Endothelial cell of umbilical vein (primary cell): ENCODE measurements at regions not wholly inside any gene's neighbourhood (a gene's known extent, or its start where the extent isn't known, plus 50 kb on each side); places are given as distances from the start of the nearest gene placed in this dataset.

Source experiments
- BruUV-seq: library from RNA; stranded (reverse); fragments of 400-500 nt; replicated peaks from 2 replicates; lab custom pipeline; 2021; lab: Mats Ljungman, UMichigan
- CTCF ChIA-PET: fragments of 300-600, 350-600 bp; sonication (Branson Sonifier 250); formaldehyde crosslinking; loops from one replicate; lab custom pipeline; 2021; ENCODE audit warnings: antibody characterized with exemption, inconsistent platforms; lab: Charles Lee
- POLR2A ChIA-PET: fragments of 300-600, 350-600 bp; sonication (Branson Sonifier 250); formaldehyde crosslinking; loops from one replicate; lab custom pipeline; 2021; ENCODE audit warnings: antibody characterized with exemption, inconsistent platforms; lab: Charles Lee
- DNase-seq: peaks from one replicate; pipeline ENCODE4 v3.0.0-alpha.2; 2011; ENCODE audit warnings: low read depth, low spot score
- FAIRE-seq: peaks from 2 replicates; lab custom pipeline; 2011; peaks lifted over from hg19 to GRCh38; lab: Jason Lieb, UNC
- H2AFZ ChIP-seq: 2 replicates; pipeline ENCODE4 v1.6.0; 2012; ENCODE audit warnings: low read depth, low read length, control low read depth, inconsistent platforms
- H3K27ac ChIP-seq: 2 replicates; pipeline ENCODE4 v1.5.1; 2011; ENCODE audit warnings: low read depth, mild to moderate bottlenecking, control low read depth, low read length, moderate library complexity; ENCODE audit not compliant: insufficient read depth
- H3K27me3 ChIP-seq, 2 experiments: 2 replicates each; pipeline versions ENCODE4 v1.6.0 to v1.6.1; 2011; ENCODE audit warnings: low read length in 2 of 2, mixed read lengths in 1 of 2; ENCODE audit not compliant: control insufficient read depth in 2 of 2, insufficient read depth in 2 of 2
- H3K36me3 ChIP-seq, 2 experiments: 2 replicates in 1 of 2; 3 replicates in 1 of 2; pipeline ENCODE4 v1.5.1; 2011; ENCODE audit warnings: low read length in 2 of 2, mild to moderate bottlenecking in 1 of 2, moderate library complexity in 1 of 2; ENCODE audit not compliant: control insufficient read depth in 2 of 2, insufficient read depth in 2 of 2; ENCODE audit errors: extremely low read depth in 1 of 2
- H3K4me1 ChIP-seq: 3 replicates; pipeline ENCODE4 v1.5.1; 2011; ENCODE audit warnings: mild to moderate bottlenecking, low read length; ENCODE audit not compliant: control insufficient read depth, insufficient read depth; ENCODE audit errors: extremely low read depth
- H3K4me2 ChIP-seq: 2 replicates; pipeline ENCODE4 v1.6.1; 2011; ENCODE audit warnings: low read length, control low read depth, mixed read lengths; ENCODE audit not compliant: insufficient read depth
- H3K4me3 ChIP-seq, 3 experiments: fragments of 200-600 bp in 1 of 3; sonication (generic), shearing (Covaris generic) in 1 of 3; replicated peaks in 1 of 3; 2 replicates each; pipeline ENCODE4 v1.5.1; 2011 to 2016; ENCODE audit warnings: control low read depth in 3 of 3, low read length in 3 of 3, mild to moderate bottlenecking in 2 of 3, inconsistent platforms in 1 of 3, low read depth in 1 of 3, moderate library complexity in 1 of 3; ENCODE audit not compliant: insufficient read depth in 1 of 3
- H3K79me2 ChIP-seq: 2 replicates; pipeline ENCODE4 v1.6.0; 2012; ENCODE audit warnings: low read length, inconsistent platforms; ENCODE audit not compliant: control insufficient read depth, insufficient read depth
- H3K9ac ChIP-seq: replicated peaks from 2 replicates; pipeline ENCODE3; 2011; ENCODE audit warnings: low read length, control low read depth; ENCODE audit not compliant: insufficient read depth; ENCODE audit errors: extremely low read depth
- H3K9me1 ChIP-seq: replicated peaks from 3 replicates; pipeline ENCODE4 v1.6.0; 2011; ENCODE audit warnings: mild to moderate bottlenecking, low read length; ENCODE audit not compliant: control insufficient read depth, insufficient read depth; ENCODE audit errors: extremely low read depth
- H3K9me3 ChIP-seq: replicated peaks from 2 replicates; pipeline ENCODE4 v1.5.1; 2012; ENCODE audit warnings: low read length, inconsistent platforms; ENCODE audit not compliant: control insufficient read depth, insufficient read depth
- H4K20me1 ChIP-seq: replicated peaks from 2 replicates; pipeline ENCODE3; 2011; ENCODE audit warnings: mild to moderate bottlenecking, low read length; ENCODE audit not compliant: control insufficient read depth, insufficient read depth; ENCODE audit errors: extremely low read depth
- EZH2 ChIP-seq: IDR thresholded peaks from 2 replicates; pipeline ENCODE4 v1.6.1; 2012; ENCODE audit warnings: borderline replicate concordance, low read depth, mild to moderate bottlenecking, moderate library complexity, low read length, inconsistent platforms; ENCODE audit not compliant: severe bottlenecking
- FOS ChIP-seq: IDR thresholded peaks from 2 replicates; pipeline ENCODE4 v1.6.1; 2011; ENCODE audit warnings: mild to moderate bottlenecking, low read length, moderate library complexity, borderline replicate concordance; ENCODE audit not compliant: insufficient read depth
- GATA2 ChIP-seq: IDR thresholded peaks from 2 replicates; pipeline ENCODE4 v1.7.0; 2011; ENCODE audit warnings: low read depth, mild to moderate bottlenecking, moderate library complexity, mixed read lengths, low read length; ENCODE audit not compliant: insufficient read length, insufficient read depth
- JUN ChIP-seq: IDR thresholded peaks from 2 replicates; pipeline ENCODE4 v1.6.1; 2011; ENCODE audit warnings: borderline replicate concordance, low read depth; ENCODE audit not compliant: insufficient read length, insufficient read depth
- MYC ChIP-seq: IDR thresholded peaks from one replicate; pipeline ENCODE4 v1.6.1; 2011; ENCODE audit warnings: mild to moderate bottlenecking, low read depth, low read length
- POLR2A ChIP-seq: IDR thresholded peaks from 2 replicates; pipeline ENCODE4 v1.6.1; 2012; ENCODE audit warnings: low read depth, mild to moderate bottlenecking, control low read depth, low read length
- POLR2AphosphoS5 ChIP-seq: IDR thresholded peaks from 2 replicates; pipeline ENCODE4 v1.6.1; 2012; ENCODE audit warnings: low read depth, mild to moderate bottlenecking, control low read depth, low read length, moderate library complexity; ENCODE audit not compliant: insufficient read depth
- dilution Hi-C: fragments of 300-500 bp; cut with MboI; formaldehyde crosslinking; loops from one replicate; pipeline ENCODE4 v1.15.0; 2019; ENCODE audit warnings: low sequenced_read_pairs; ENCODE audit not compliant: extremely low pct_ligation_motif_present
- intact Hi-C: fragments of 100-400 bp; cut with micrococcal nuclease; formaldehyde crosslinking; loops from one replicate; pipeline ENCODE4 v1.10.0; 2022
- TF ChIP-seq, protein P1 (sequence below), 2 donors: IDR thresholded peaks; 1 replicate in 1 of 2; 2 replicates in 1 of 2; pipeline ENCODE4 v1.5.1; 2011; ENCODE audit warnings: low read length in 2 of 2, mild to moderate bottlenecking in 2 of 2, moderate library complexity in 2 of 2, control low read depth in 1 of 2, inconsistent platforms in 1 of 2, low read depth in 1 of 2; ENCODE audit not compliant: insufficient read depth in 1 of 2; ENCODE audit errors: extremely low read depth in 1 of 2
- TF ChIP-seq, protein P2 (sequence below): IDR thresholded peaks from 2 replicates; pipeline ENCODE4 v1.6.1; 2011; ENCODE audit not compliant: insufficient read depth, insufficient read length

DNA sequence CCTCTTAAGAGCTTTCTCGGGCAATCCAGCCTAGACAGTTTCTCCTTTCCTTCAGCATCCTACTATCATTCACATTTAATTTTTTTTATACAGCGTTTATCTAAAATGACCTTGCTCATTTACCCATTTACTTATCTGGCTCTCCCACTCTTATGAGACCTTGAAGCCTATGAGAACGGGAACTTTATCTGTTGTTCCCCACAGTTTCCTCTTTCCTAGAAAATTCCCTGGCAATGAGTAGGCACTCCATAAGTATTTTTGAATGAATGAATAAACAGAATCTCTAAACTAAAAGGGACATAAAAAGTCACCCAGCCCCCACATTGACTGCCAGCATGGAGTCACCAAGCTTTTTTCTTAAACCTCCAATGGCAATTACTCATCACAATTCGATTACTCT is 353.2 kb downstream of the METTL4 start:
- DNase-seq, result peak; percentile 62
- Histone ChIP-seq H3K79me2 (no peaks in the 10 kb centered on the region), H3K9ac (no peak overlapping the region), H3K9me1 (no peaks in the 10 kb centered on the region), H3K4me3 (no peak overlapping the region), H3K4me2 (no peak overlapping the region), H3K27me3 (no peaks in the 10 kb centered on the region), H2AFZ (no peak overlapping the region), H3K9me3 (no peaks in the 10 kb centered on the region), H3K36me3 (no peaks in the 10 kb centered on the region), H3K27ac (no peak overlapping the region), H3K4me1 (peaks cover 3% of the 10 kb centered on the region), H4K20me1 (no peaks in the 10 kb centered on the region)
- dilution Hi-C loops (no loop called here), intact Hi-C loops (no loop called here)
- ChIA-PET CTCF (interaction anchor here (1.3 to 1.4 kb wide), 2 partner anchors 13 to 114 kb away, joined by 3 to 4 read pairs; no protein-coding TSS in a partner anchor), POLR2A (no interaction called here)
- TF ChIP-seq FOS (no peak), JUN (no peak), GATA2 (no peak), MYC (no peak), POLR2A (no peak), EZH2 (no peak), POLR2AphosphoS5 (no peak)
- TF ChIP-seq, protein P1, sequence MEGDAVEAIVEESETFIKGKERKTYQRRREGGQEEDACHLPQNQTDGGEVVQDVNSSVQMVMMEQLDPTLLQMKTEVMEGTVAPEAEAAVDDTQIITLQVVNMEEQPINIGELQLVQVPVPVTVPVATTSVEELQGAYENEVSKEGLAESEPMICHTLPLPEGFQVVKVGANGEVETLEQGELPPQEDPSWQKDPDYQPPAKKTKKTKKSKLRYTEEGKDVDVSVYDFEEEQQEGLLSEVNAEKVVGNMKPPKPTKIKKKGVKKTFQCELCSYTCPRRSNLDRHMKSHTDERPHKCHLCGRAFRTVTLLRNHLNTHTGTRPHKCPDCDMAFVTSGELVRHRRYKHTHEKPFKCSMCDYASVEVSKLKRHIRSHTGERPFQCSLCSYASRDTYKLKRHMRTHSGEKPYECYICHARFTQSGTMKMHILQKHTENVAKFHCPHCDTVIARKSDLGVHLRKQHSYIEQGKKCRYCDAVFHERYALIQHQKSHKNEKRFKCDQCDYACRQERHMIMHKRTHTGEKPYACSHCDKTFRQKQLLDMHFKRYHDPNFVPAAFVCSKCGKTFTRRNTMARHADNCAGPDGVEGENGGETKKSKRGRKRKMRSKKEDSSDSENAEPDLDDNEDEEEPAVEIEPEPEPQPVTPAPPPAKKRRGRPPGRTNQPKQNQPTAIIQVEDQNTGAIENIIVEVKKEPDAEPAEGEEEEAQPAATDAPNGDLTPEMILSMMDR (IDR thresholded peaks at IDR 0.05; ENCODE audit: extremely low read depth in 1 of 2, insufficient read depth in 1 of 2, low read depth in 1 of 2, low read length in 2 of 2), result no peak
- TF ChIP-seq, protein P2, sequence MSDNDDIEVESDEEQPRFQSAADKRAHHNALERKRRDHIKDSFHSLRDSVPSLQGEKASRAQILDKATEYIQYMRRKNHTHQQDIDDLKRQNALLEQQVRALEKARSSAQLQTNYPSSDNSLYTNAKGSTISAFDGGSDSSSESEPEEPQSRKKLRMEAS, result no peak
- no peak for FAIRE-seq
- no TSS peak for BruUV-seq
